ENCODE measurements at regions not wholly inside any gene's neighbourhood (a gene's known extent, or its start where the extent isn't known, plus 50 kb on each side); places are given as distances from the start of the nearest gene placed in this dataset.

DNA sequence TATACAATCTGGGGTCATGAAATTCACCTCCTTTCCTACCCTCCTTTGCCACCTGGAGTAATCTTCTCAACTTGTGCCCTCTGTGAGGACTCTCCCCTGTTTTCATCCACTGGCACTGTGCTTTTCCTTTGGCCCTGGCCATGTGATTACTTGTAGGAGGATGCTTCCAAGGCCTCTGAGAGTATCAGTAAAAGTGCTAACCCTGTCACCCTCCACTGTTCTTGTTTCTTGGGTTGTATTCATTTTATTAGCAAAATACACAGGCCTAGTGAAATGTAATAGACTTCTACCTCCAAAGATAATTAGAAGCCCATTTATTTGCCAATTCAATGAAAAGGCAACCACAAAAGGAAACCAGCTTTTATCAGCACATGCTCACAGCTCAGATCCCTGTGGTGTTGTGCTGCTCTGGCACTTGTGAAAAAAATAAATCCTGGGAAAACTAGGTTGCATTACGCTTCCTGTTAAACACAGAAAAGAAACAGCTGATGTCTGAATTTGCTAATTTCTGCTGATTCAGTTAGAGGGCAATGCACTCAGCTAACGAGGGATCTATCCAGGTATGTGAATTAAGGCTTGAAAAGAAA is 357.5 kb upstream of the ETAA1 start:
- DNase-seq (ENCODE audit: low spot score): no peak

DNA sequence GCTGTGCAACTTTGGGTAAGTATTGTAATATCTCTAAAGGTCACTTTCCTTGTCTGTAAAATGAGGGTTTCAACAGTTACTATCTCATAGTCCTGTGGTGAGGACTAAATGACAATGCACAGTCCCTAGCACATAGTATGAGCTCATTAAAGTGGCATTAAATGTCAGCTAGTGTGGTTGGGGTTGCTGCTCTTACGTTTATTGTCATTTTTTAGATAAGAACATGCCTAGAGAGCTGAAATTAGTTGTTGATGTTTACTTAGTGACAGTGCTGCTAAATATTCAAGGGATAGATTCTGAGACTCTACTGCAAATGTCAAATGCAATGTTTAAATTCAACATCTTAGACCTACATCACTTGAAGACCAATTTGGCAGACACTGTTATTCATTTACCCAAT is 356.1 kb upstream of the ETAA1 start:
- DNase-seq (ENCODE audit: low spot score): no peak

DNA sequence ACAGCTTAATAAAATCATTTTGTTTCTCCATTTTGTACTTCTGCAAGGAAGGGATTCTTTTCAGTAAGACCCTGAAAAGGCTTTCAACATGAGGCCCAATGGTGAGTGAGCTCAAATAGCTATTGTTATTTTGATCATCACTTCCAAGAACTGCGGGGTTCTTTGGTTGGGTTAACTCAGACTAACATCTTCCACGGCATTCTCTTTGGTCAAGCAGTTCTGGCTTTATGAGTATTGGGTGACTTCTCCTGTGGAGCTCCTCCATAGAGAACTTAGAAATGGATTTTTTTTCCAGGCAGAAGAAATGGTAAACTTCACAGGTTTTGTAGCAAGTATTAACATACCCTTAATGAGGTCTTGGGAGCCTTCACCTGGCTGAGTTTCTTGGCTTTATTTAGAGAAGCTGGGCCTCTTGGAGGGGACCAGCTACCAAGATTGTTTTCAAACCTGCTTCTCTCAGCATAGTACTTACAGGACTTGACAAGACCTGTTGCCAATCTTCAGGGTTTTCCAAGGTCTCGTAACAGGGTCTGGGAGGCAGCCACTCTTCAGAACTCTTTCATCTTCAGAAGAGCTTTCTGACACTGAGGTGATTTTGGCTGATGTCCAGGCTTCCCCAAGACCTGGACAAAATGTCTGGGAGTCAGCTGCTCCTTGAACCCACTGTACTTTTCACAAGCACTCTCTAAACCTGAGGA is 353.2 kb upstream of the ETAA1 start:
- no peak for DNase-seq (ENCODE audit: low spot score)

DNA sequence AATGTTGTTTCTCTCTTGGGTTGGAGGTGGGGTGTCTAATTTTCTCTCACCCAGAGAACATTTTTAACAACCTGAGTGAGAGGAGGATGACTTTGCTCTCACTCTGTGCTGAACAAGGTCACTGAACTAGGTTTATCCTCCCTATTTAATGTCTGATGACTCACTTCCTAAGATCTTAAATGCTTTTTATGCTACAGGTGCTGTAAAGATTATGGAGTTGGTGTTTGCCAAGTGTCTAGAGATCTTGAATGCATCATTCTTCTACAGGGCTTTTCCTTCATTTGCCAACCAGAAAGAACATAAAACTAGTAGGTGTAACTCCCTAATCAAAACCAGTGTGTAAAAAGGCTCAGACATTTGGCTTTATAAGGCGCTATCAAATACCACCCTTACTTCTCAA is 350.5 kb upstream of the ETAA1 start:
- no peak for DNase-seq (ENCODE audit: low spot score)

DNA sequence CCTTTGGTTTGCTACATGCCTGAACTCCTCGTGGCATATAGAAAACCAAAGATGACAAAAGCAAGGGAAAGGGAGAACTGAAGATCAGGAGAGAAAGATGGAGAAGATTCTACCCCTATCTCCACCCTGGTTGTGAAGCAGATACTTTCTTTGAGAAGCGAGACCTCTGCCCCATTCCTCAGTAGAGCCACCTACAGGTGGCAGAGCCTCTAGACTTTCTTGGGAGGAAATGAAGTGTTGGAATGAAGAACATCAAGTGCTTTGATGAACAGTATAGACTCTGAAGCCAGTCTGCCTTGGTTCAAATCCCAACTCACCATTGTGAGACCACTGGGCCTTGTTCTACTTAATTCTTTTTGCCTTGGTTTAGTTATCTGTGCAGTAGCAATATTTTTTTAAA is 348.8 kb upstream of the ETAA1 start:
- no peak for DNase-seq (ENCODE audit: low spot score)

DNA sequence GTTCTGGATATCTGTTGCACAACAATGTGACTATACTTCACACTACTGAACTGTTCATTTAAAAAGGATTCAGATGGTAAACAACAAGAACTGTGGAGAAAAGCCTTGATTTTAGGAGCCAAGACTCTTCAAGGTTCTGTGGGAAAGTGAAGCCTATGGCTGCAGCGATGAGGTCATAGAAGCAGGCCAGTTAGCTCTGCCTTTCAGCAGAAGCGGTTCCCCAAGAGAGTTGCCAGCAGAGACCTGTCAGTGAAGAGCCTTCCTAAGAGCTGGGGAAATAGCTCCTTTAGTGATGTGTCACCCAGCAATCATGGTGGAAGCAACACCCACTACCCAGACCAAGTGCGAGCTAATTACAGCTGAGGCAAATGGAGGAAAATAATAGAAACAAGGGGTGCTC is 346.5 kb upstream of the ETAA1 start:
- no peak for DNase-seq (ENCODE audit: low spot score)

DNA sequence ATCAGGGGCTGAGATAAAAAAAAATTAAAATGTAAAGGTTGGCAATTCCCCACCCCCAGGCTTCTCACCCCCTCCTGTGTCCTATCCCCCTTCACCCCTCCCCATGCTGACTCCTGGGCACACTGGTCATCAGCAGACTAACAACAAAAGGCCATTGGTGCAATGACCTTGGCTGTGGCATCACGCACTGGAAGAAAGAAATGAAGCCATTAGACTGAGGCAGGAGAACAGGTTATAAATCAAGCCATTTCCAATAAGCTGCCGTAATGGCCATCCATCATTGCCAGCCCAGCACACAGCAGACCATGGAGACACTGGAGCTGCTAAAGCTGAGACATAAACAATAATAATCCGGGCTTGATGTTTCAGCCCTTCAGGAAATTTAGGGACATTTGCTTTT is 342.4 kb upstream of the ETAA1 start:
- DNase-seq (ENCODE audit: low spot score): no peak

DNA sequence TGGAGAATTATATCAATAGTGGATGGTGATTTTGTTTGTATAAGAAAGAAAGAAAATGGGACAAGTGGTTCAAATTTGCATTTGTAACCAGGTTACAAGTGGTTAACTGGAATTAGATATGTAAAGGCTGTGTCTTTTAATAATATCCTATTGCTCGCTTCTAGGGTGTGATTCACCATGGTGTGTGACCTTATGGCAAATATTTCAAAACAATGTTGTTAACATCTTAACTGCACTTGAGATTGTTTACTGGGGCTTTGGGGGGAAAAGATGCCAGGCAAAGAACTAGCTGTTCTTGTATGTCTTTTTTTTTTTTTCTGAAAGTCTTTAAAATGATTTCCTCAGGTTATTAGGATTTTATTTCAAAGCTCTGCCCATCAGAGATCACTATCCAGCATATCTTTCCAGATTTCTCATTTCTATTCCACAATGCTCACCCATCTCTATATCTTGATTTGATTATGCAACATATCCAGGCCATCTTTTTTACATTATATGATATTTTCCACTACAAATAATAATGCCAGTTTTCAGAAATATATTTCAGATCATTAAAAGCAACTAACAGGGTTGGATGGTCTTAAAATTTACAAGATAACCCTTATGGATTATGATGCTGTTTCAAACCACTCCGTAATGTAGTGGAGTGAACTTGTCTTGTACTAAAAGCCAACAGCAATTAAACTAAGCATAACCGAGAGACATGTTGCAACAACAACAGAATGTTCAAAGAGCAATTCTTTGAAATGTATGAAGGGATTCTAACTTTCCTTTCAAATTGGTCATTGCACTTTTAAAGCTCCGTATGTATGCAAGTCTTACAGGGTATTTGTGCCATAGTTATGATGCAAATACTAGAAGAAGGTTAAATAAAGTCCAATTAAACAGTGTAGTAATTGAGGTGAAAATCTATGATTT is 341.5 kb upstream of the ETAA1 start:
- no peak for DNase-seq (ENCODE audit: low spot score)

DNA sequence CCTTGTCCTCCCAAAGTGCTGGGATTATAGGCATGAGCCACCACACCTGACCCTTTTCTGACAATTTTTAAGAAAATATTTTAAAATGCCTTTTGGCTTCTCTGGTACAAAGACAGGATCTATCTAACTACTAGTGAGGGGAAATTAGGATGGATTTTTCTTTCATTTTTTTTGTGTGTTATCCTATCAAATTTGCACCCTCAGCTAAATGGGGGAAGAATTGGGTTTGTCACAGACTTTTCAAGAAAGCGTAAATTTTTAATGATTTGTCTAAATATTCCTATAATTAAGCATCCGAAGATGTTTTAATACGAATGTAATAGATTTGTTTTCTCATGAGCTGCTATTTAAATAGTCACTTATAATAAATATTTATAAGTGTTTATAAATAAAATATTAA is 340.0 kb upstream of the ETAA1 start:
- DNase-seq (ENCODE audit: low spot score): no peak

DNA sequence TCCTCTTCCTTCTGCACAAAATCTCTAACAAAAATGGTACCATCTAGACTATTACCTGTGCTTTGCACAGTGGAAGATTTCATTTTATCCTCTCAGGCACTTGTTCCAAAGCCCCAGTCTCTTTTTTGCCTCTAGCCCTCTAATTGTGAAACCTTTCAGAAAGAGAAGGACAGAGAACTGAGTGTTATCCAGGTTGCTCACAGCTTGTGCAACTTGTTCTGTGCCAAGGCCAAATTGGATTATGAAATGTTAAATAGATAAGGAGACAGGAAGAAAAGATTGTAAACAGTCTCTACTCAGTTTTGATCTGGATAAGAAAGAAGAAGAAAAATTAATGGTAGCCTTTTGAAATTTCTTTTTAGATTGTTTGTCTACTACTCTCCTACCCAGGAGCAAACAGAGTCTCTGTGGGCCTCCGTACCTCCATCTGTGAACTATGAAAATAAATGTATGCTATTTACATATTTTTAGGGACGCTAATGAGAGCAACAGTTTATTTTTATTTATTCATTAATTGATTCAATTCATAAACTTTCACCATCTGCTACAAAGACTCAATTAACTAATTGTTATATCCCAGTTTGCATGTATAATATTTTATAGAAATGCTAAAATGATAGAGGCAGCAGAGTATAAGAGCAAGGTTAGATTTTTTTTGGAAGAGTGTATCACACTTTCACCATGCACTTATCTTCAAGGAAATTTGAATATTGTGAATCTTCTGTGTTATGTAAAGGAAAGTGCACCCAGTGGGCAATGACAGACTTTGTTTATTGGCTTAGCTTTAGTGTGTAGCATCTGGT is 339.0 kb upstream of the ETAA1 start:
- DNase-seq (ENCODE audit: low spot score): no peak

DNA sequence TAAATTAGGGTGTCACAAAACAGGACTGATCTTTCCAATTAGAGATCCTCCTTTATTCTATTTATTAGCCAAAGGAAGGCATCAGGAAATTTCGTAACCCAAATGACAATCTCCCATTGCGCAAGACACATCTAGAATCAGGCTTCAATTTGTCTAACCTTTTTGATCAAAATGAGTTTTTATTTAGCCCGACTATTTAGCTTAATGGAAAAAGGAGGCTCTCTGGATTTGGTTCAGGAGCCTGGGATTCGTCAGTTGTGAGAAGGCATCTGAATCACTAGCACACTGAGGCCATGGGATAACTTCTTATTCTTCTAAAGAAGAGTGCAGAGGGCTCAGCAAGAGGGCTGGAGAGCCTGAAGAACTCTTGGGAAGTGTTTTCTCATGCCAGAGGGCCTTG is 332.1 kb upstream of the ETAA1 start:
- DNase-seq (ENCODE audit: low spot score): peak; percentile 32

DNA sequence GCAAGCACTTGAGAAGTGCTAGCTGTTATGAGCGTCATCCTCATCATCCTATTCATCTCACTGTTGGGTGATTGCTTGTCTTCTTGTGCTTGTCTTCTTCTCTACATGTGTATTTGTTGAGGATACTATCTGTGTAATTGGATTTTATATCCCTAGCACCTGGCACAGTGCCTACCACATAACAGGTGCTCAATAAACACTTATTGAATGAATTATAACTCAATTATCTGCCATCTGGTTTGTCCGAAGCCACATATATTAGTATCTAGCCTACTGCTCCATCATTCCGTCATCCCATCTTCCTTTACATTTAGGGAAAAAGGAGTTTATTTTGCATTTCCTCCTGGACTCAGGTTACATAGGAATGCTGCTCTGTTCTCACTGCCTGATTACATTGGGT is 330.4 kb upstream of the ETAA1 start:
- DNase-seq (ENCODE audit: low spot score): no peak

DNA sequence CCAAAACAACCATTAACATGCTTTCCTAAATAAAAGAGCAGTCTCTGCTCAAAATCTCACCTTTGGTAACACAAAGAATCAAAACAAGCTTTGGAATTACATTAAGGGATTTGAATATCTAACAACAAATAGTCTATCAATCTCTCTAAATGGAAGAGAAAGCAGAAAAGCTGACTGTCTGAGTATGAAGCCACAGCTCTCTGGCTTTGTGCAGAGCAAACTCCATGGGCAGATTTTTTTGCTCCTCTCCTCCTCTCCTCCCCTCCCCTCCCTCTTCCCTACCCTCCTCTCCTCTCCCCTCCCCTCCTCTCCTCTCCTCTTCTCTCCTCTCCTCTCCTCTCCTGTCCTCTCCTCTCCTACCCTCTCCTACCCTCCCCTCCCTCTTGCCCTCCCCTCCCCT is 329.5 kb upstream of the ETAA1 start:
- no peak for DNase-seq (ENCODE audit: low spot score)

DNA sequence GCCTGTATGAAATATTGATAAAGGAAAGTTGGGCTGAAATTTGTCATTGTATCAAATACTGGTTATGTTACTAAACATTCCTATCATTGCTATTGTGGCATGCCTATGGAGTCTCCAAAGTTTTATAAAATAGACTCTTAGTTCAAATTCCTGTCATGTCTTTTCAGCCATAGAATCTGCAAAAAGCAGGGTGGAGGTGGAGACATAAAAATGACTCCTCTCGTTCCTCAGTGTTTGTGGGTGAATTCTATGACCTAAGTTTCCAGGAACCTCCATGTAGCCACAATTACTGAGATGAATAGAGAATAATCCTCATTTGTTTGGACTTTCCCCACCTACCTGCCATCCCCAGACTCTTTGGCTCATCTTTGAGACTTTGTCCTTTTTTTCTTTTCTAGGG is 326.3 kb upstream of the ETAA1 start:
- DNase-seq (ENCODE audit: low spot score): no peak

DNA sequence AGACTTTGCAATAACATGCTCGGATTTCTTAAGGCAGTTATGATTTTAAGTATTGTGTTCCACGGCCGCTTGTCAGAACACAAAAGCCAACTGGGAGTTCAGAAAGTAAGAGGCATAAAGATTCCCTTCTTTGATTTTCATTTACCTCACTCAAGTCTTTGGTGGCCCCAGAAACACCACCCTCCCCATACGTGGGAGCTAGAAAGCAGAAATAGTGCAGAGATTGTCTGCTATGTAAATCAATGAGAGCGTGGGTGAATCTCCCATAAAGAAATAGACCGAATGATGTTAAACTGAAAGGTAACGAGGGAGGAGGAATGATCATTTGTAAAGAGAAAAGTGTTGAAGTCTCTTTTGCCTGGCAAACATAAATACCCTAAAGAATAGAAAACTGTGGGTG is 322.1 kb upstream of the ETAA1 start:
- DNase-seq (ENCODE audit: low spot score): no peak

DNA sequence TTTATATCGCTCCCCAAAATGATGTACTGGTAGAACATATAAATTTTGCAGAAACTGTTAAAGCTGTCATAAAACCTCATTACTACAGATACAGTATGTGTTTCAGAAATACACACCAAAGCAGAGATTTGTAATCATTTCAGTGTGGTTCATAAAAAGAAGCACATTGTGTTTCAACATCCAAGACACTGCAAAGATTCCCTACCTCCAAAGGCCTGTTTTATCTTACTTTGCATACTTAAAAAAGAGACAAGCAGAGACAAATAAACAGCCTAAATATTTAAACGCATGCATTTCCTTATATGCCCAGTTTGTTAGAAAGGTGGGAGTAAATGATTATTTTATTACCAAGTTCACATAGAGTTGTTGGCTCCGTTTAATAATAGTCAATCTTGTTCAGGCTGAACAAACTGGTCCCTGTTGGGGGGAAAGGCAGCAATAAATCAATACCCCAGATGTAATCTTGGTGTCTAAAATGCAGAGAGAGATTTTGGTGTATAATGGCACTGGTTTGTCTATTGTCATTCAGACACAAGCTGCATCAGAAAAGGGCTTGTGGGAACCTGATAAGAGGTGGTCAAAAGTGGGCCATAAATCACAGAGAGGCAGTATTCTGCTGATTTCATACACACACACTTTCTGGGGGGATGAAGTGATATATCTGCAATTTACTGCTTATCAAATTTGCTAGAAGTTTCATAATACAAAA is 321.4 kb upstream of the ETAA1 start:
- peak; percentile 45 for DNase-seq (ENCODE audit: low spot score)

DNA sequence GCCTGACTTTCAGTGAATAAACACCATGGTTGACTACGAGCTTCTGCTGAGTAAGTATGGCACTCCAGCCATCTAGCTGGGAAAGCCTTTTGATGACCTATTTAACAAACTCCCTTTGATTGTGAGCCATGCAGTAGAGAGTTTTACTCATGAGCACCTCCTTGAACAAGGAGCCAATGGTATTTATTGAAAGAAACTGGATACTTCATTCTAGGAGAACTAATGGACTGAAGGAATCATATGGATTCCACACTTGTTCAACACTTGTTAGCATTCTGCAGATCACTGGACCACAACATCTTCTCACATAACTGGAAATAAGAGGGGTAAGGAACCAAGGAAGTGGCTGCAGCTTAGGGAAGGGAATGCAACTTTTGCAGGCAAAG is 320.9 kb upstream of the ETAA1 start:
- no peak for DNase-seq (ENCODE audit: low spot score)

DNA sequence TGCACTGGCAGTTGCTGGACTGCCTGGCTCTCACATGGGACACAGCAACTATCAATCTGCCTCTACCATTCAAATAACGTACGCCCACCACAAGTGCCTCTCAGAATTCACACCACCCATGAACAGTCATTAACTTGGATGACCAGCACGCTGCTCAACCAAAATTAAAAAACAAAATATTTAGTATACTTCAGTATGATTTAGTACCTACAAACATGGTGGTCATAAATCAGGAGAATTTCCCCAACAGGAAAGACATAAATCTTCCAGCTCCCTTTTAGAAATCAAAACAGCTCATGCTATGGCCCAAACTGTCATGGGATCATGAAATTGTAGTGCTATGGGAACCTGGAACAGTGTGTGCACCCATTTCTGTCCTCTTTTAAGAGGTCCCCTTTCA is 317.4 kb upstream of the ETAA1 start:
- DNase-seq (ENCODE audit: low spot score): no peak

DNA sequence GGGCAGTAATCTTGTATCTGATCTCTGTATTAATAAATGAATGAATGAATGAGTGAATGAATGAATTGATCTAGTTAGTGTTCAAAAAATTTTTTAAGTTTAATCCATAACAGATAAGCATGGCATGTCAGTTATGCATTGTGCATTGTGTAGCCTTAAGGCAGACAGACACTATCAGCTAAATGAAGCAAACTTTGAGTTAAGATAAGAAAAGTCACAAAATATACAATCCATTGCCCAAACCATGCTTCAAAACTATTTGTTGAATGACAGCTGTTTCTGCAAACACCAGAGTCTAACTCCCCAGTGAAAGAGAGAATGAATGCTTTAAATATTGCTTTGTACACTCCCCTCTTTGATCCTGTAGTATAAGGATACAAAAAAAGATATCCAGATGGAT is 314.3 kb upstream of the ETAA1 start:
- no peak for DNase-seq (ENCODE audit: low spot score)

DNA sequence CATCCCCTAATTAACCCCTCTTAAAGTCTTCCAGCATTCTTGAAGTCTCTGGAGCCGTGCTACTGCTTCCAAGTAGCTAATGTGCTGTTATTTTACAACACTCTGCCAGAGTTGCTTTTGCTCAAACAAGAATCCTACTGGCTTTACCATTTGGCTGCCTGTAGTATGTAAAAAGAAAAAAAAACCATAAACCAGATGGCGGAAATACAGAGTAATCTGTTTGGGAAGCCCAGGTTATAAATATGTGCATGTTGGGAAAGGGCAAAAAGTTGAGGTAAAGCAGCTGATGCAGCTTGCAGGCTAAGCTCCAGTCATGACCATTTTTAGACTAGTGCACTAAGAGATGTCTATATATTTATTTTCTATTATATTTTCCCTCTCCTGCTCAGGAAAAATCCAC is 313.2 kb upstream of the ETAA1 start:
- DNase-seq (ENCODE audit: low spot score): peak; percentile 94

DNA sequence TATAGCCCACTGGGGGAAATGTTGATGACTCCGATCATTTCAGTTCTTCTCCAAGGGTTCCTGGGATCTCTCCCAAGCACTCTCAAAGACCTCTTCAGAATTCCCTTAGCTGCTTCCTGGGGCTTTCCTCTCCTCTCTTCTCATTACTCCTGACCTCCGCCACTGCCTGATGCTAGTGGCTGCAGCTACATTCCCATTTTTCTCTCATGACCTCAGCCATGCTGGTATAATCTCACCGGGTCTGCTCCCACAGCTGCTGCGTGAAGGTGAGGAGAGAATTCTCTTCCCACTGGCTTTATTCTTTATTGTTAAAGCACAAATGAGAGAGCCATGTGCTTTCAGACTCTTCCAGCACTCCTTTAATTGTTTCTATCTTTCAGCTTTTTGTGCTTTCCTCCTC is 312.0 kb upstream of the ETAA1 start:
- no peak for DNase-seq (ENCODE audit: low spot score)

Data from umbilical cord (tissue), 1 donor.